Glutamatergic neuron (in vitro differentiated cells): ENCODE measurements at regions not wholly inside any gene's neighbourhood (a gene's known extent, or its start where the extent isn't known, plus 50 kb on each side); places are given as distances from the start of the nearest gene placed in this dataset.

Experiments used
- DNase-seq: peaks from one replicate; pipeline ENCODE4 v3.0.0; 2022
- H3K27ac Mint-ChIP-seq: one replicate; pipeline ENCODE4 v1.8.0; 2020; ENCODE audit warnings: mild to moderate bottlenecking, mixed read lengths, inconsistent platforms; ENCODE audit not compliant: unreplicated experiment
- H3K27me3 Mint-ChIP-seq: one replicate; pipeline ENCODE4 v1.8.0; 2020; ENCODE audit warnings: mild to moderate bottlenecking, moderate library complexity, mixed read lengths, inconsistent platforms; ENCODE audit not compliant: unreplicated experiment
- H3K36me3 Mint-ChIP-seq: one replicate; pipeline ENCODE4 v1.8.0; 2020; ENCODE audit warnings: mild to moderate bottlenecking, mixed read lengths, inconsistent platforms; ENCODE audit not compliant: unreplicated experiment
- H3K4me1 Mint-ChIP-seq: one replicate; pipeline ENCODE4 v1.8.0; 2020; ENCODE audit warnings: mild to moderate bottlenecking, low read depth, mixed read lengths, inconsistent platforms; ENCODE audit not compliant: unreplicated experiment
- H3K4me3 Mint-ChIP-seq: one replicate; pipeline ENCODE4 v1.8.0; 2020; ENCODE audit warnings: mild to moderate bottlenecking, mixed read lengths, inconsistent platforms; ENCODE audit not compliant: unreplicated experiment
- H3K9me3 Mint-ChIP-seq: one replicate; pipeline ENCODE4 v1.8.0; 2020; ENCODE audit warnings: mild to moderate bottlenecking, moderate library complexity, mixed read lengths, inconsistent platforms; ENCODE audit not compliant: unreplicated experiment
- TF ChIP-seq, protein P1 (sequence below): fragments of 200-600 bp; sonication (generic); IDR thresholded peaks from one replicate; pipeline ENCODE4 v1.5.0; 2021; ENCODE audit not compliant: partially characterized antibody, unreplicated experiment

DNA sequence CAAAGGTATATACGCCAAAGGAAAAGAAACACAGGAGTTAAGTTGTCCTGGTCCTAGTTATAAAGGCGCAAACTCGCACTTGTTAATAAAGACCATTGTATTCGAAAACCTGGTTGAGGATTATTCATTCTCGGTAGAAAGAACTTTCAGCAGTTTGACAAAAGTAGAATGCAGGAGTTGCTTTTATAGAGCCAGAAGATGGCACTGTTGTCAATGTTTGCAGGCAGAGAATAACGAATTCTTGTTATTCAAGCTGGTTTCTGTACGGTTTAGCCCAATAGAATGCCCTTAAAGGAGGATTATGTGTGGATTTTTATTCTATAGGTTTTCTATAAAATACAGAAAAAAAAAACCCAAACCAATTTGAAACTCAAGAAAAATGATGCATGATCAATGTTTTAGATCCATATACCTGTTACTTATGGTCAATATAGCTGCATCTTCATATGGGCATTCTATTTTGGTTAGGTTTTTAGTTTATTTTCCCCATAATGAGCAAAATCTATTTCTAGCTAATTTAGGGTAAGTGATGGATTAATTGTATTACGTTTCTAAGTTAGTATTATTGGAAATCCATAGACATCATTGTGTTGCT, 510.3 kb downstream of the PLCL1 start:
- Mint-ChIP-seq H3K9me3 (no peaks in the 10 kb centered on the region), H3K36me3 (no peaks in the 10 kb centered on the region), H3K4me1 (peaks cover 11% of the 10 kb centered on the region), H3K27ac (no peak overlapping the region), H3K4me3 (no peak overlapping the region), H3K27me3 (peaks cover 2% of the 10 kb centered on the region)
- DNase-seq, result no peak
- TF ChIP-seq, protein P1, sequence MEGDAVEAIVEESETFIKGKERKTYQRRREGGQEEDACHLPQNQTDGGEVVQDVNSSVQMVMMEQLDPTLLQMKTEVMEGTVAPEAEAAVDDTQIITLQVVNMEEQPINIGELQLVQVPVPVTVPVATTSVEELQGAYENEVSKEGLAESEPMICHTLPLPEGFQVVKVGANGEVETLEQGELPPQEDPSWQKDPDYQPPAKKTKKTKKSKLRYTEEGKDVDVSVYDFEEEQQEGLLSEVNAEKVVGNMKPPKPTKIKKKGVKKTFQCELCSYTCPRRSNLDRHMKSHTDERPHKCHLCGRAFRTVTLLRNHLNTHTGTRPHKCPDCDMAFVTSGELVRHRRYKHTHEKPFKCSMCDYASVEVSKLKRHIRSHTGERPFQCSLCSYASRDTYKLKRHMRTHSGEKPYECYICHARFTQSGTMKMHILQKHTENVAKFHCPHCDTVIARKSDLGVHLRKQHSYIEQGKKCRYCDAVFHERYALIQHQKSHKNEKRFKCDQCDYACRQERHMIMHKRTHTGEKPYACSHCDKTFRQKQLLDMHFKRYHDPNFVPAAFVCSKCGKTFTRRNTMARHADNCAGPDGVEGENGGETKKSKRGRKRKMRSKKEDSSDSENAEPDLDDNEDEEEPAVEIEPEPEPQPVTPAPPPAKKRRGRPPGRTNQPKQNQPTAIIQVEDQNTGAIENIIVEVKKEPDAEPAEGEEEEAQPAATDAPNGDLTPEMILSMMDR, result peak; percentile 51

DNA sequence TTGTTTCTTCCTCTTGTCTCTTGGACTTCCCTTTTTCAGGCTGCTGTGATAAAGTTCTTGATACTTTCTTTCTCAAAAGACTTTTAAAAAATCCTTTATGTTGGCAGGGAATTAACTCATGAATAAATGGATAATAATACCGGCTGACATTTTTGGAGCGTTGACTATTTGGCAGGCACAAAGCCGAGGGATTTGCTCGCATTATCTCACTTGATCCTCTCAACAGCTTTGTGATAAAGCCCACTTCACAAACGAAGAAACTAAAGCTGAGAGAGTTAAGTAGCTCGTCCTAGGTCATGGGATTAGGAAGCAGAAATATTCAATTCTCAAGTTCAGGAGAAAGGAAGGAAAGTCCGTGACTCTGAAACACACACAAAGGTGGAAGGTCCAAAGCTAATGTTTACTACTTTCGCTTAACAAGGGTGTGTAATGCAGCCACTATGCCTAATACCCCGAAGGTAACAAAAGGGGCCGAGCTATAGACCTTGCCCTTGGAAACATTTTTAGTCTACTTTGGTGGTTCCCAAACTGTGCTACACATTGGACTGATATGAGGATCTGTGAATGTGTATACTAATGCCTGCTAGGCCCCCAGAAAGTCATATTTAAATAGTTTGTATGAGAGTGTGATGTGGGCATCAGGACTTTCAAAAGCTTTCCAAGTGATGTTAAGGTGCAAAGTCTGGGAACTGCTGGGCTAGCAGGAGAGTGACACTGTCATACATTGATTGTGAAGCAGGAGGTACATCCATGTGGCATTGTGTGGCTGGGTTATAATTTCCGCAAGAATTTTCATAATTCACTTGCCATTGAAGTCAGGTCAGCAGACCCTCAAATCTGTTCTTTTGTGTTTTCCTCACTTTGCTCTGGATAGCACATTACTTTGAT, 508.4 kb downstream of the PLCL1 start:
- no peaks in the 10 kb centered on the region for H3K9me3 Mint-ChIP-seq
- H3K27me3 Mint-ChIP-seq, result peaks cover 2% of the 10 kb centered on the region
- H3K4me3 Mint-ChIP-seq, result no peak overlapping the region
- no peak overlapping the region for H3K27ac Mint-ChIP-seq
- TF ChIP-seq, protein P1, result no peak
- DNase-seq, result no peak
- no peaks in the 10 kb centered on the region for H3K36me3 Mint-ChIP-seq
- H3K4me1 Mint-ChIP-seq, result peaks cover 11% of the 10 kb centered on the region

DNA sequence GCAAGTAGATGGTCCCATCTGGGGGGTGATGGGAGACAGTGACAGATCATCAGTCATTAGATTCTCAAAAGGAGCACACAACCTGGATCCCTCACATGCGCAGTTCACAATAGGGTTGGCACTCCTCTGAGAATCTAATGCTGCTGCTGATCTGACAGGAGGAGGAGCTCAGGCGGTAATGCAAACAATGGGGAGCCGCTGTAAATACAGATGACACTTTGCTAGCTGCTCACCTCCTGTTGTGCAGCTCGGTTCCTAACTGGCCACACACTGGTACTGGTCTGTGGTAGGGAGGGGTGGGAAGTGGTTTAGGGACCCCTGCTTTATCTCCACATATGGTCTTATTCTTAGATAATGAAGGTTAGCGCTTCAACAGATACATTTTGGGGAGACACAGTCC, 506.6 kb downstream of the PLCL1 start:
- no peak for DNase-seq
- Mint-ChIP-seq H3K9me3 (no peaks in the 10 kb centered on the region), H3K27me3 (peaks cover 2% of the 10 kb centered on the region), H3K4me3 (no peak overlapping the region), H3K27ac (no peak overlapping the region), H3K4me1 (no peaks in the 10 kb centered on the region), H3K36me3 (no peaks in the 10 kb centered on the region)
- TF ChIP-seq, protein P1, result no peak

DNA sequence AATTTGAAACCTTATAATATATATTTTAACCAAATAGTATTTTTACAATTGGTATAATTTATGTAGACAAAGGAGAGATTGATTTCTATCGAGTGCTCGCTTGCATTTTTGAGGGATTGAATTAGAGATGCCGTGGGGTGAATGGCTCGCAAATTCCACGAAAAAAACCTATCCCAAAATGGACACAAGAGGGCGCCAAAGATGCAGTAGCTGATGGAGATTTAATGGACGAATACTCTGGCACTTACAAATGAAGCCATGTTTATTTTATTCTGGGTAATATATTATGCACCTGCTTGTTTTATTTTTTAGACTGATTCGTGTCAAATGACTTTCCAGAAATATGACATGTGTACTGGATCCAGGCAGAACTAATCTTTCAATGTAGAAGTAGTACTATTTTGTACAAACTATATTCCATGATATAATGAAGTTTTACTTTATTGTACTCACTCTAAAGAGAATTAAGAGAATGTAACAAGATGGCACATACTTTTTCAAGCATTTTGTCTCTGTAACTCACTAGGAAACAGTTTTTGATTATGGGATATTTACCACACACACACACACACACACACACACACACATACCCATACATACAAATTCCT, 505.4 kb downstream of the PLCL1 start:
- H3K4me1 Mint-ChIP-seq, result no peaks in the 10 kb centered on the region
- H3K36me3 Mint-ChIP-seq, result no peaks in the 10 kb centered on the region
- H3K9me3 Mint-ChIP-seq, result no peaks in the 10 kb centered on the region
- peak; percentile 50 for DNase-seq
- H3K4me3 Mint-ChIP-seq, result no peak overlapping the region
- no peak overlapping the region for H3K27ac Mint-ChIP-seq
- TF ChIP-seq, protein P1, result peak; percentile 91
- H3K27me3 Mint-ChIP-seq, result no peaks in the 10 kb centered on the region
